ENCODE measurements at regions not wholly inside any gene's neighbourhood (a gene's known extent, or its start where the extent isn't known, plus 50 kb on each side); places are given as distances from the start of the nearest gene placed in this dataset.

DNA sequence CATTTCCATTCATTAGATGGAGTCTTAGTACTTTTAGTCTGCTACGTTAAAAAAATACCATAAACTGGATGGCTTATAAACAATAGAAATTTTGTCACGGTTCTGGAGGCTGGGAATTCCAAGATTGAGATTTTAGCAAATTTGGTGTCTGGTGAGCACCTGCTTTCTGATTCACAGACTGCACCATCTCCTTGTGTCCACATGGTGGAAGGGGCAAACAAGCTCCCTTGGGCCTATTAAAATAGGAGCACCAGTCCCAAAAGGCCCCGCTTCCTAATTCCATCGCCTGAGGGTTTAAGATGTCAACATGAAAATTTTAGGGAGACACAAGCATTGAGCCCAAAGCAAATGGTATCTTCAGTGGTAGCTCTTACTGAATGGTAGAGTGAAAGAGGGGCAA is 120.5 kb upstream of the MAP9 start:
- TF ChIP-seq, protein P1, sequence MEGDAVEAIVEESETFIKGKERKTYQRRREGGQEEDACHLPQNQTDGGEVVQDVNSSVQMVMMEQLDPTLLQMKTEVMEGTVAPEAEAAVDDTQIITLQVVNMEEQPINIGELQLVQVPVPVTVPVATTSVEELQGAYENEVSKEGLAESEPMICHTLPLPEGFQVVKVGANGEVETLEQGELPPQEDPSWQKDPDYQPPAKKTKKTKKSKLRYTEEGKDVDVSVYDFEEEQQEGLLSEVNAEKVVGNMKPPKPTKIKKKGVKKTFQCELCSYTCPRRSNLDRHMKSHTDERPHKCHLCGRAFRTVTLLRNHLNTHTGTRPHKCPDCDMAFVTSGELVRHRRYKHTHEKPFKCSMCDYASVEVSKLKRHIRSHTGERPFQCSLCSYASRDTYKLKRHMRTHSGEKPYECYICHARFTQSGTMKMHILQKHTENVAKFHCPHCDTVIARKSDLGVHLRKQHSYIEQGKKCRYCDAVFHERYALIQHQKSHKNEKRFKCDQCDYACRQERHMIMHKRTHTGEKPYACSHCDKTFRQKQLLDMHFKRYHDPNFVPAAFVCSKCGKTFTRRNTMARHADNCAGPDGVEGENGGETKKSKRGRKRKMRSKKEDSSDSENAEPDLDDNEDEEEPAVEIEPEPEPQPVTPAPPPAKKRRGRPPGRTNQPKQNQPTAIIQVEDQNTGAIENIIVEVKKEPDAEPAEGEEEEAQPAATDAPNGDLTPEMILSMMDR (IDR thresholded peaks at IDR 0.05): no peak
- no peak for TF ChIP-seq EZH2 (IDR thresholded peaks at IDR 0.05; ENCODE audit: borderline replicate concordance, insufficient read depth, low read depth, low read length, poor library complexity, severe bottlenecking)
